ENCODE measurements at regions not wholly inside any gene's neighbourhood (a gene's known extent, or its start where the extent isn't known, plus 50 kb on each side); places are given as distances from the start of the nearest gene placed in this dataset.

GRCh38 chr4:123204737-123205136, 191.9 kb upstream of the SPRY1 start:
- Histone ChIP-seq H3K27me3 (replicated peaks; ENCODE audit: insufficient read depth, low read depth, low read length, poor library complexity) (no peaks in the 10 kb centered on the region), H3K4me3 (ENCODE audit: low read depth, low read length, poor library complexity, severe bottlenecking) (no peak overlapping the region), H3K4me1 (ENCODE audit: insufficient read depth, low read length, poor library complexity, severe bottlenecking) (no peaks in the 10 kb centered on the region), H3K36me3 (ENCODE audit: insufficient read depth, low read length, poor library complexity, severe bottlenecking) (no peaks in the 10 kb centered on the region), H3K27ac (ENCODE audit: low read depth, low read length, poor library complexity, severe bottlenecking) (no peak overlapping the region), H3K9me3 (ENCODE audit: low read depth, low read length, poor library complexity, severe bottlenecking) (no peaks in the 10 kb centered on the region)
- ChIA-PET POLR2A (ENCODE audit: low non-redundant PET) (no interaction called here), CTCF (no interaction called here)
- DNase-seq (ENCODE audit: low spot score), result no peak
- no TSS peak for BruUV-seq (replicated peaks)
- intact Hi-C loops (cut with micrococcal nuclease; ENCODE audit: unreplicated experiment), result no loop called here
- TF ChIP-seq CTCF (conservative IDR thresholded peaks at IDR 0.05; ENCODE audit: low read depth, low read length), result no peak
- no peak for TF ChIP-seq EZH2 (IDR thresholded peaks at IDR 0.05; ENCODE audit: borderline replicate concordance, low read depth, low read length, poor library complexity, severe bottlenecking)

GRCh38 chr4:123206016-123206415, 190.6 kb upstream of the SPRY1 start:
- BruUV-seq (replicated peaks), result no TSS peak
- Histone ChIP-seq H3K36me3 (ENCODE audit: insufficient read depth, low read length, poor library complexity, severe bottlenecking) (no peaks in the 10 kb centered on the region), H3K4me3 (ENCODE audit: low read depth, low read length, poor library complexity, severe bottlenecking) (no peak overlapping the region), H3K27me3 (replicated peaks; ENCODE audit: insufficient read depth, low read depth, low read length, poor library complexity) (no peaks in the 10 kb centered on the region), H3K9me3 (ENCODE audit: low read depth, low read length, poor library complexity, severe bottlenecking) (no peaks in the 10 kb centered on the region), H3K4me1 (ENCODE audit: insufficient read depth, low read length, poor library complexity, severe bottlenecking) (no peaks in the 10 kb centered on the region), H3K27ac (ENCODE audit: low read depth, low read length, poor library complexity, severe bottlenecking) (no peak overlapping the region)
- ChIA-PET CTCF (no interaction called here), POLR2A (ENCODE audit: low non-redundant PET) (no interaction called here)
- no peak for DNase-seq (ENCODE audit: low spot score)
- TF ChIP-seq CTCF (conservative IDR thresholded peaks at IDR 0.05; ENCODE audit: low read depth, low read length), result no peak
- intact Hi-C loops (cut with micrococcal nuclease; ENCODE audit: unreplicated experiment), result no loop called here

GRCh38 chr4:123209436-123209835, 187.2 kb upstream of the SPRY1 start:
- intact Hi-C loops (cut with micrococcal nuclease; ENCODE audit: unreplicated experiment), result no loop called here
- Histone ChIP-seq H3K27ac (ENCODE audit: low read depth, low read length, poor library complexity, severe bottlenecking) (no peak overlapping the region), H3K9me3 (ENCODE audit: low read depth, low read length, poor library complexity, severe bottlenecking) (no peaks in the 10 kb centered on the region), H3K4me1 (ENCODE audit: insufficient read depth, low read length, poor library complexity, severe bottlenecking) (no peaks in the 10 kb centered on the region), H3K36me3 (ENCODE audit: insufficient read depth, low read length, poor library complexity, severe bottlenecking) (no peaks in the 10 kb centered on the region), H3K4me3 (ENCODE audit: low read depth, low read length, poor library complexity, severe bottlenecking) (no peak overlapping the region), H3K27me3 (replicated peaks; ENCODE audit: insufficient read depth, low read depth, low read length, poor library complexity) (no peaks in the 10 kb centered on the region)
- TF ChIP-seq CTCF (conservative IDR thresholded peaks at IDR 0.05; ENCODE audit: low read depth, low read length) (no peak), EZH2 (IDR thresholded peaks at IDR 0.05; ENCODE audit: borderline replicate concordance, low read depth, low read length, poor library complexity, severe bottlenecking) (no peak)
- ChIA-PET CTCF (no interaction called here), POLR2A (ENCODE audit: low non-redundant PET) (interaction anchor here (0.6 kb wide), 1 partner anchor 27 kb away, joined by 3 read pairs; no protein-coding TSS in a partner anchor)
- BruUV-seq (replicated peaks), result no TSS peak
- DNase-seq (ENCODE audit: low spot score), result no peak

Data from A673 (cell line).